ENCODE measurements at regions not wholly inside any gene's neighbourhood (a gene's known extent, or its start where the extent isn't known, plus 50 kb on each side); places are given as distances from the start of the nearest gene placed in this dataset.

DNA sequence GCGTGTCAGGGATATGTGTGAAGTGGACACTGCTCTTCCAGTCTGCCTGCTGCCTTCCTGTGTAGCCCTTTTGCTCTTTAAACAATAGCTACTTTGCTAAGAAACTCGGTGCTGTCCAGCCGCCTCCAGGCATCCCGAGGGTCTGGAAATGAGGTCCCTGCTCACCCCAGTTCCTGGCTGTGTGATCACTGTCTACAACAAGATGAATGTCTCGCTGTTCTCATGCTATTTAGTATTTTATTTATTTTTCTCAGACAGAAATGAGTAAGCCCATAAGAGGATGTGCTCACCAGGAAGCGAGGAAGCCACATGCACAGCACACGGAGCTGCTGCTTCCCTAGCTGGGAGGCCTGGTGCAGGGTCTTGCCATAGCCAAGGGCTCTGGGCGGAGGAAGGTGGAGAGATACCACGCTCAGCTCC is 167.0 kb upstream of the PITRM1 start:
- DNase-seq (ENCODE audit: low read depth, low spot score) = no peak
- 0 out of 2 replicates have a peak overlapping the region, but pooled peaks have one; percentile 57 for H3K27ac ChIP-seq
- no peak for TF ChIP-seq POLR2AphosphoS5 (IDR thresholded peaks at IDR 0.05; ENCODE audit: borderline replicate concordance, low read depth, low read length)
- TF ChIP-seq EZH2 (IDR thresholded peaks at IDR 0.05) = no peak
- no peak for TF ChIP-seq FOXP2 (optimal IDR thresholded peaks at IDR 0.05; ENCODE audit: control extremely low read depth, extremely low read length, insufficient read depth)

GRCh38 chr10:3339121-3339520 is 166.5 kb upstream of the PITRM1 start:
- H3K9me3 ChIP-seq (ENCODE audit: low read depth, low read length) = no peaks in the 10 kb centered on the region
- no peak overlapping the region for H3K27ac ChIP-seq
- no peak for TF ChIP-seq POLR2AphosphoS5 (IDR thresholded peaks at IDR 0.05; ENCODE audit: borderline replicate concordance, low read depth, low read length)
- TF ChIP-seq FOXP2 (optimal IDR thresholded peaks at IDR 0.05; ENCODE audit: control extremely low read depth, extremely low read length, insufficient read depth) = no peak
- no peak for TF ChIP-seq EZH2 (IDR thresholded peaks at IDR 0.05)
- no peak overlapping the region for H3K9ac ChIP-seq (ENCODE audit: insufficient read length)
- DNase-seq (ENCODE audit: low read depth, low spot score) = no peak
- H3K4me3 ChIP-seq = no peak overlapping the region
- H3K36me3 ChIP-seq (ENCODE audit: insufficient read depth, low read length) = no peaks in the 10 kb centered on the region

More for the DNA sequence above, 167.0 kb upstream of the PITRM1 start:
- Histone ChIP-seq H3K9ac (ENCODE audit: insufficient read length) (no peak overlapping the region), H3K4me3 (peak overlapping the region; percentile 64), H3K9me3 (ENCODE audit: low read depth, low read length) (no peaks in the 10 kb centered on the region), H3K36me3 (ENCODE audit: insufficient read depth, low read length) (no peaks in the 10 kb centered on the region)

DNA sequence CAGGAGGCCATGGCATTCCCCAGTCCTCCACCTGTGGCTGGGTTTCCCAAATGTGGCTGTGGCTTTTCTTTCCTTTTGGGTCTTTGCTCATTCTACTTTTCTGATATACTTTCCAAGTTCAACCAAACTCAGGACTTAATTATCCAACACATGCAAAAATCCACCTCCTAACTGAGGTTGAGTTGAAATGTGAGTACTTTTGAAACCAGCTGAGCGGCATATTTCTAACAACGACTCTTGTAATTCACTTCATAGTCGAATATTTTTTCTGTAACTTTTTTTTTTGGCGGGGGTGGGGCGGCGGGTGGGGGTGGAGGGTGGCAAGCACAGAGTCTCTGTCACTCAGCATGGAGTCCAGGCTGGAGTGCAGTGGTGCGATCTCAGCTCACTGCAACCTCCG is 165.2 kb upstream of the PITRM1 start:
- TF ChIP-seq POLR2AphosphoS5 (IDR thresholded peaks at IDR 0.05; ENCODE audit: borderline replicate concordance, low read depth, low read length) = no peak
- no peak for TF ChIP-seq FOXP2 (optimal IDR thresholded peaks at IDR 0.05; ENCODE audit: control extremely low read depth, extremely low read length, insufficient read depth)
- TF ChIP-seq EZH2 (IDR thresholded peaks at IDR 0.05) = no peak
- Histone ChIP-seq H3K36me3 (ENCODE audit: insufficient read depth, low read length) (no peaks in the 10 kb centered on the region), H3K9ac (ENCODE audit: insufficient read length) (no peak overlapping the region)

DNA sequence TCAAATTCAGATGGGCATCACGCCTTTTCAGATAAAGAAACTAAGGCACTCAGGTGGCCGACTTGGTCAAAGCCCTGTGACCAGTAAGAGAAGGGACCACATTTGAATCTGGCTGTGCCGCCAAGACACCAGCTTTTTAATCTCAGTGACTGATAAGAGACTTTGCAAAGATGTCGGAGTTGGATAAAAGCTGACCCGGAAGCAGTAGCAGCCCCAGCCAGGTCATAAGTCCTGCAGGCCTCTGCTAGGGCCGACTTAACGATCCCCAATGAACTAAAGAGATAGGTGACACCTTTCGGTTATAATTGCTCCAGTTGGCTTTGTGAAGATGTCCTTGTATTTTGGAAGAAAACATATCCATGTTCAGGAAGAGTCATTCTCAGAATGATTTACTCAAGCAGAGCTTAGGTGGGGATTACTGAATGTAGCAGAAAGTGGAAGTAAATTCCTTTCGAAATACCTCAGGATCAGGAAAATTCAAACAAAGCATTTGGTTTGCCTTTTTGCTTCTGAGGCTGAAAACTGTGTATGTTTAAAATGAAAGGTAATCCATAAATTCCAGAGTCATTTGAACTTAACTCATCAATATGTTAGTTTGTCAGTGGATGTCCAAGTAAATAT is 164.2 kb upstream of the PITRM1 start:
- TF ChIP-seq FOXP2 (optimal IDR thresholded peaks at IDR 0.05; ENCODE audit: control extremely low read depth, extremely low read length, insufficient read depth) (no peak), POLR2AphosphoS5 (IDR thresholded peaks at IDR 0.05; ENCODE audit: borderline replicate concordance, low read depth, low read length) (no peak), EZH2 (IDR thresholded peaks at IDR 0.05) (no peak)
- no peak for DNase-seq (ENCODE audit: low read depth, low spot score)
- H3K9ac ChIP-seq (ENCODE audit: insufficient read length) = no peak overlapping the region
- H3K9me3 ChIP-seq (ENCODE audit: low read depth, low read length) = no peaks in the 10 kb centered on the region
- no peaks in the 10 kb centered on the region for H3K36me3 ChIP-seq (ENCODE audit: insufficient read depth, low read length)
- no peak overlapping the region for H3K27ac ChIP-seq
- no peak overlapping the region for H3K4me3 ChIP-seq

More for the DNA sequence above, 165.2 kb upstream of the PITRM1 start:
- DNase-seq (ENCODE audit: low read depth, low spot score) = no peak
- H3K27ac ChIP-seq = no peak overlapping the region
- no peak overlapping the region for H3K4me3 ChIP-seq
- H3K9me3 ChIP-seq (ENCODE audit: low read depth, low read length) = no peaks in the 10 kb centered on the region

- no peak for TF ChIP-seq FOXP2 (optimal IDR thresholded peaks at IDR 0.05; ENCODE audit: control extremely low read depth, extremely low read length, insufficient read depth)
- TF ChIP-seq POLR2AphosphoS5 (IDR thresholded peaks at IDR 0.05; ENCODE audit: borderline replicate concordance, low read depth, low read length) = no peak
- TF ChIP-seq EZH2 (IDR thresholded peaks at IDR 0.05) = no peak
- no peak overlapping the region for H3K4me3 ChIP-seq
- no peaks in the 10 kb centered on the region for H3K9me3 ChIP-seq (ENCODE audit: low read depth, low read length)
- no peak overlapping the region for H3K9ac ChIP-seq (ENCODE audit: insufficient read length)
- no peak for DNase-seq (ENCODE audit: low read depth, low spot score)
- H3K27ac ChIP-seq = no peak overlapping the region
- H3K36me3 ChIP-seq (ENCODE audit: insufficient read depth, low read length) = no peaks in the 10 kb centered on the region
These were observed 160.8 kb upstream of the PITRM1 start for GRCh38 chr10:3333426-3333825.

- Histone ChIP-seq H3K9ac (ENCODE audit: insufficient read length) (no peak overlapping the region), H3K36me3 (ENCODE audit: insufficient read depth, low read length) (no peaks in the 10 kb centered on the region), H3K27ac (no peak overlapping the region), H3K9me3 (ENCODE audit: low read depth, low read length) (no peaks in the 10 kb centered on the region), H3K4me3 (no peak overlapping the region)
- DNase-seq (ENCODE audit: low read depth, low spot score) = no peak
- no peak for TF ChIP-seq EZH2 (IDR thresholded peaks at IDR 0.05)
- no peak for TF ChIP-seq POLR2AphosphoS5 (IDR thresholded peaks at IDR 0.05; ENCODE audit: borderline replicate concordance, low read depth, low read length)
- TF ChIP-seq FOXP2 (optimal IDR thresholded peaks at IDR 0.05; ENCODE audit: control extremely low read depth, extremely low read length, insufficient read depth) = no peak
These were observed 159.2 kb upstream of the PITRM1 start for GRCh38 chr10:3331690-3332230.

- H3K36me3 ChIP-seq (ENCODE audit: insufficient read depth, low read length) = no peaks in the 10 kb centered on the region
- no peaks in the 10 kb centered on the region for H3K9me3 ChIP-seq (ENCODE audit: low read depth, low read length)
- DNase-seq (ENCODE audit: low read depth, low spot score) = no peak
- H3K4me3 ChIP-seq = no peak overlapping the region
- no peak overlapping the region for H3K9ac ChIP-seq (ENCODE audit: insufficient read length)
- no peak overlapping the region for H3K27ac ChIP-seq
- TF ChIP-seq FOXP2 (optimal IDR thresholded peaks at IDR 0.05; ENCODE audit: control extremely low read depth, extremely low read length, insufficient read depth) (no peak), POLR2AphosphoS5 (IDR thresholded peaks at IDR 0.05; ENCODE audit: borderline replicate concordance, low read depth, low read length) (no peak), EZH2 (IDR thresholded peaks at IDR 0.05) (no peak)
These were observed 158.6 kb upstream of the PITRM1 start for GRCh38 chr10:3331187-3331586.

GRCh38 chr10:3330663-3331062 is 158.1 kb upstream of the PITRM1 start:
- H3K27ac ChIP-seq = no peak overlapping the region
- H3K9me3 ChIP-seq (ENCODE audit: low read depth, low read length) = no peaks in the 10 kb centered on the region
- TF ChIP-seq FOXP2 (optimal IDR thresholded peaks at IDR 0.05; ENCODE audit: control extremely low read depth, extremely low read length, insufficient read depth) (no peak), EZH2 (IDR thresholded peaks at IDR 0.05) (no peak), POLR2AphosphoS5 (IDR thresholded peaks at IDR 0.05; ENCODE audit: borderline replicate concordance, low read depth, low read length) (no peak)
- H3K9ac ChIP-seq (ENCODE audit: insufficient read length) = no peak overlapping the region
- DNase-seq (ENCODE audit: low read depth, low spot score) = no peak
- no peaks in the 10 kb centered on the region for H3K36me3 ChIP-seq (ENCODE audit: insufficient read depth, low read length)
- H3K4me3 ChIP-seq = no peak overlapping the region
